ENCODE measurements at regions not wholly inside any gene's neighbourhood (a gene's known extent, or its start where the extent isn't known, plus 50 kb on each side); places are given as distances from the start of the nearest gene placed in this dataset.

DNA sequence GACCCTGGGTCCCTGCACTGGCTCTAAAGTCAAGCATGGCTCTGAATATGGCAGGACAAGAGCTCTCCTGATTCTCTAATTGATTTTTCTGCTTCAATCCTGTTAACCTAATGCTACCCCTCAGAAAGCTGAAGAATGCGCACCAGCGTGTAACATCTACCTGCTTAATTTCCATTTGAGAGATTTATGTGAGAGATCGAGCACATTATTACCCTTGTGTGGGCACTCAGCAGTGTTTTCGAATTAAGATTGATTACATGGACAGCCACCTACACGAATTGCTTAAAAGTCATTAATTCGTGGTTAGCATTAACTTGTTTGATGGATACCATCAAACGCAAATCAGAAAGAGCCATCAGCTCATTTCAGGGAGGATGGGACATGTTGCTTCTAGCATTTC lies 88.7 kb upstream of the PLPP4 start:
- TF ChIP-seq, protein P1, sequence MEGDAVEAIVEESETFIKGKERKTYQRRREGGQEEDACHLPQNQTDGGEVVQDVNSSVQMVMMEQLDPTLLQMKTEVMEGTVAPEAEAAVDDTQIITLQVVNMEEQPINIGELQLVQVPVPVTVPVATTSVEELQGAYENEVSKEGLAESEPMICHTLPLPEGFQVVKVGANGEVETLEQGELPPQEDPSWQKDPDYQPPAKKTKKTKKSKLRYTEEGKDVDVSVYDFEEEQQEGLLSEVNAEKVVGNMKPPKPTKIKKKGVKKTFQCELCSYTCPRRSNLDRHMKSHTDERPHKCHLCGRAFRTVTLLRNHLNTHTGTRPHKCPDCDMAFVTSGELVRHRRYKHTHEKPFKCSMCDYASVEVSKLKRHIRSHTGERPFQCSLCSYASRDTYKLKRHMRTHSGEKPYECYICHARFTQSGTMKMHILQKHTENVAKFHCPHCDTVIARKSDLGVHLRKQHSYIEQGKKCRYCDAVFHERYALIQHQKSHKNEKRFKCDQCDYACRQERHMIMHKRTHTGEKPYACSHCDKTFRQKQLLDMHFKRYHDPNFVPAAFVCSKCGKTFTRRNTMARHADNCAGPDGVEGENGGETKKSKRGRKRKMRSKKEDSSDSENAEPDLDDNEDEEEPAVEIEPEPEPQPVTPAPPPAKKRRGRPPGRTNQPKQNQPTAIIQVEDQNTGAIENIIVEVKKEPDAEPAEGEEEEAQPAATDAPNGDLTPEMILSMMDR (IDR thresholded peaks at IDR 0.05; ENCODE audit: low read depth, low read length, poor library complexity, severe bottlenecking): no peak
- TF ChIP-seq EZH2phosphoT487 (IDR thresholded peaks at IDR 0.05; ENCODE audit: borderline replicate concordance, low read length): no peak
